DND-41 (cell line): ENCODE measurements at regions not wholly inside any gene's neighbourhood (a gene's known extent, or its start where the extent isn't known, plus 50 kb on each side); places are given as distances from the start of the nearest gene placed in this dataset.

Experiments used
- ATAC-seq: fragments of 200-7000 bp; cut with Tn5 transposase; 3 replicates; pipeline ENCODE4 v1.9.1; 2021; ENCODE audit warnings: low read depth; ENCODE audit not compliant: insufficient read depth
- DNase-seq: peaks from one replicate; pipeline ENCODE4 v3.0.0-alpha.2; 2020
- H2AFZ ChIP-seq: 2 replicates; pipeline ENCODE4 v1.6.0; 2012; ENCODE audit warnings: low read depth, low read length
- H3K27ac ChIP-seq: 2 replicates; pipeline ENCODE4 v1.5.1; 2012; ENCODE audit warnings: low read length, inconsistent platforms
- H3K27me3 ChIP-seq: fragments of 200-600 bp; sonication (generic); 2 replicates; pipeline ENCODE4 v1.6.0; 2012; ENCODE audit warnings: low read length, mild to moderate bottlenecking, inconsistent platforms; ENCODE audit not compliant: insufficient read depth, poor library complexity
- H3K36me3 ChIP-seq: 2 replicates; pipeline ENCODE4 v1.5.1; 2012; ENCODE audit warnings: low read length, inconsistent platforms; ENCODE audit not compliant: insufficient read depth
- H3K4me1 ChIP-seq: 2 replicates; pipeline ENCODE4 v1.5.1; 2012; ENCODE audit warnings: mild to moderate bottlenecking, low read length; ENCODE audit not compliant: insufficient read depth
- H3K4me2 ChIP-seq: 2 replicates; pipeline ENCODE4 v1.6.0; 2012; ENCODE audit warnings: mild to moderate bottlenecking, moderate library complexity, low read length, inconsistent platforms; ENCODE audit not compliant: insufficient read depth
- H3K4me3 ChIP-seq, 2 experiments: fragments of 200-600 bp in 1 of 2; shearing (Covaris generic) in 1 of 2; 2 replicates each; pipeline ENCODE4 v1.5.1; 2012 to 2016; ENCODE audit warnings: inconsistent platforms in 2 of 2, low read length in 2 of 2, mild to moderate bottlenecking in 2 of 2, low read depth in 1 of 2, moderate library complexity in 1 of 2
- H3K79me2 ChIP-seq: 2 replicates; pipeline ENCODE4 v1.6.0; 2012; ENCODE audit warnings: low read length, inconsistent platforms; ENCODE audit not compliant: insufficient read depth
- H3K9ac ChIP-seq: 2 replicates; pipeline ENCODE4 v1.6.0; 2012; ENCODE audit warnings: low read depth, mild to moderate bottlenecking, inconsistent platforms, low read length, moderate library complexity
- H3K9me3 ChIP-seq: 2 replicates; pipeline ENCODE4 v1.5.1; 2012; ENCODE audit warnings: low read length, moderate library complexity, mild to moderate bottlenecking, inconsistent platforms; ENCODE audit not compliant: insufficient read depth, severe bottlenecking
- H4K20me1 ChIP-seq: 2 replicates; pipeline ENCODE4 v1.6.0; 2012; ENCODE audit warnings: low read length; ENCODE audit not compliant: insufficient read depth
- CTCF ChIP-seq: IDR thresholded peaks from 2 replicates; pipeline ENCODE4 v1.5.1; 2012; ENCODE audit warnings: borderline replicate concordance, low read length, moderate library complexity, mild to moderate bottlenecking; ENCODE audit not compliant: poor library complexity, severe bottlenecking; ENCODE audit errors: extremely low read depth
- EZH2 ChIP-seq: IDR thresholded peaks from 3 replicates; pipeline ENCODE4 v1.6.1; 2012; ENCODE audit warnings: borderline replicate concordance, low read depth, mild to moderate bottlenecking, moderate library complexity, low read length, inconsistent platforms; ENCODE audit not compliant: severe bottlenecking

- Histone ChIP-seq H3K9me3 (no peaks in the 10 kb centered on the region), H3K27ac (no peak overlapping the region), H3K36me3 (no peaks in the 10 kb centered on the region), H3K9ac (no peak overlapping the region), H3K4me2 (no peak overlapping the region), H2AFZ (no peak overlapping the region), H3K27me3 (peaks cover 6% of the 10 kb centered on the region), H3K4me1 (no peaks in the 10 kb centered on the region), H4K20me1 (no peaks in the 10 kb centered on the region), H3K4me3 (no peak overlapping the region), H3K79me2 (no peaks in the 10 kb centered on the region)
- DNase-seq (no peak), ATAC-seq (no peak)
- TF ChIP-seq EZH2 (no peak), CTCF (no peak)
Observed at GRCh38 chr4:81930506-81931238, 443.1 kb downstream of the HNRNPD start.

- H3K27me3 ChIP-seq = peaks cover 9% of the 10 kb centered on the region
- no peak overlapping the region for H3K9ac ChIP-seq
- H3K36me3 ChIP-seq = no peaks in the 10 kb centered on the region
- no peaks in the 10 kb centered on the region for H3K4me1 ChIP-seq
- H3K27ac ChIP-seq = no peak overlapping the region
- no peak overlapping the region for H3K4me3 ChIP-seq
- H3K79me2 ChIP-seq = no peaks in the 10 kb centered on the region
- DNase-seq = no peak
- H3K4me2 ChIP-seq = no peak overlapping the region
- no peaks in the 10 kb centered on the region for H3K9me3 ChIP-seq
- H2AFZ ChIP-seq = no peak overlapping the region
- ATAC-seq = no peak
- TF ChIP-seq EZH2 (no peak), CTCF (no peak)
- H4K20me1 ChIP-seq = no peaks in the 10 kb centered on the region
Observed at GRCh38 chr4:81923140-81923539, 450.7 kb downstream of the HNRNPD start.

GRCh38 chr4:81922313-81922712 is 450.6 kb upstream of the RASGEF1B start:
- Histone ChIP-seq H4K20me1 (no peaks in the 10 kb centered on the region), H3K4me2 (no peak overlapping the region), H3K9ac (no peak overlapping the region), H3K4me1 (no peaks in the 10 kb centered on the region), H2AFZ (no peak overlapping the region), H3K79me2 (no peaks in the 10 kb centered on the region), H3K4me3 (no peak overlapping the region), H3K27ac (no peak overlapping the region), H3K27me3 (peaks cover 9% of the 10 kb centered on the region), H3K9me3 (no peaks in the 10 kb centered on the region), H3K36me3 (no peaks in the 10 kb centered on the region)
- ATAC-seq (no peak), DNase-seq (no peak)
- TF ChIP-seq CTCF (no peak), EZH2 (no peak)
